Psoas muscle (tissue), 7 donors: ENCODE measurements at regions not wholly inside any gene's neighbourhood (a gene's known extent, or its start where the extent isn't known, plus 50 kb on each side); places are given as distances from the start of the nearest gene placed in this dataset.

ENCODE experiments used
- ATAC-seq, 4 donors: fragments of 200-7000 bp; cut with Tn5 transposase; one replicate each; pipeline ENCODE4 v1.9.1; 2020; ENCODE audit warnings: moderate library complexity in 3 of 4, mild to moderate bottlenecking in 2 of 4
- DNase-seq, 2 donors: peaks; one replicate each; pipeline ENCODE4 v3.0.0-alpha.2; 2020
- H3K27ac ChIP-seq: fragments of 200-600 bp; one replicate; pipeline ENCODE4 v1.8.0; 2022
- H3K27me3 ChIP-seq, 3 donors: fragments of 200-600 bp in 1 of 3; one replicate each; pipeline versions ENCODE4 v1.6.1 to v1.8.0; 2013 to 2022; ENCODE audit warnings: low read length in 2 of 3, mild to moderate bottlenecking in 2 of 3, moderate library complexity in 1 of 3; ENCODE audit not compliant: insufficient read depth in 3 of 3
- H3K36me3 ChIP-seq, 2 donors: fragments of 200-600 bp in 1 of 2; one replicate each; pipeline versions ENCODE4 v1.6.1 to v1.8.0; 2013 to 2022; ENCODE audit warnings: low read depth in 1 of 2, mild to moderate bottlenecking in 1 of 2, moderate library complexity in 1 of 2; ENCODE audit not compliant: insufficient read depth in 1 of 2
- H3K4me1 ChIP-seq: fragments of 200-600 bp; one replicate; pipeline ENCODE4 v1.8.0; 2022
- H3K4me3 ChIP-seq: fragments of 200-600 bp; one replicate; pipeline ENCODE4 v1.8.0; 2022; ENCODE audit warnings: mild to moderate bottlenecking
- H3K9me3 ChIP-seq: fragments of 200-600 bp; one replicate; pipeline ENCODE4 v1.8.0; 2022
- CTCF ChIP-seq: fragments of 200-600 bp; IDR thresholded peaks from one replicate; pipeline ENCODE4 v1.8.0; 2022; ENCODE audit warnings: antibody characterized with exemption
- WGBS, 3 donors: extraction: QIAGEN DNeasy Blood & Tissue Kit; methylation state at CpG; one replicate each; pipeline versions ENCODE4 v1.1.6 to v1.1.7; 2013; 5-methylcytosine and 5-hydroxymethylcytosine counted together
- intact Hi-C, 2 donors: fragments of 100-400 bp; cut with DNase I; formaldehyde crosslinking; loops; one replicate each; pipeline versions ENCODE4 v1.11.0 to v1.14.2; 2022
- donor health status: healthy with polysubstance abuse.
- donor health status: DM: no; HTN: no; CAD: no; lungs with moderate emphysema.
- donor health status: Bipolar disorder and iron deficiency.
- donor health status: healthy.
- donor health status: DM: yes; HTN: yes; CAD: no.
- donor health status: DM: no; HTN: no; CAD: no.
- donor health status: DM: yes; HTN: yes; CAD: no.

GRCh38 chr14:101126731-101127130 is 223.2 kb upstream of the RTL1 start:
- Histone ChIP-seq H3K27ac (no peak overlapping the region), H3K4me1 (no peaks in the 10 kb centered on the region), H3K36me3 (no peaks in the 10 kb centered on the region), H3K4me3 (no peak overlapping the region), H3K9me3 (no peaks in the 10 kb centered on the region), H3K27me3 (peaks cover 0 to 16% (median 0%) of the 10 kb centered on the region in 3 donors)
- peak; percentile 5 to 50 for DNase-seq
- WGBS, 3 donors = 68 to 72% (median 69%) methylated on average over 4 of the region's 4 CpGs
- intact Hi-C loops = no loop called here
- TF ChIP-seq CTCF = no peak
- ATAC-seq = no peak

- H3K27ac ChIP-seq = no peak overlapping the region
- H3K36me3 ChIP-seq = no peaks in the 10 kb centered on the region
- no peaks in the 10 kb centered on the region for H3K9me3 ChIP-seq
- no peak overlapping the region for H3K4me3 ChIP-seq
- H3K4me1 ChIP-seq = no peaks in the 10 kb centered on the region
- ATAC-seq (no peak), DNase-seq (no peak)
- 51 to 59% (median 56%) methylated on average over 12 of the region's 12 CpGs for WGBS, 3 donors
- intact Hi-C loops = no loop called here
- H3K27me3 ChIP-seq = peaks cover 0 to 16% (median 0%) of the 10 kb centered on the region in 3 donors
- no peak for TF ChIP-seq CTCF
Measured at GRCh38 chr14:101127224-101127623, 223.7 kb upstream of the RTL1 start.

GRCh38 chr14:101128478-101129321 is 225.2 kb upstream of the RTL1 start:
- no peak for ATAC-seq
- Histone ChIP-seq H3K27me3 (peaks cover 0 to 16% (median 0%) of the 10 kb centered on the region in 3 donors), H3K36me3 (no peaks in the 10 kb centered on the region), H3K27ac (no peak overlapping the region), H3K4me3 (no peak overlapping the region), H3K9me3 (no peaks in the 10 kb centered on the region), H3K4me1 (no peaks in the 10 kb centered on the region)
- no peak for TF ChIP-seq CTCF
- WGBS, 3 donors = 68 to 72% (median 69%) methylated on average over 30 of the region's 30 CpGs
- DNase-seq = peak; percentile 9 to 31
- intact Hi-C loops = no loop called here

- 60 to 70% (median 65%) methylated on average over 6 of the region's 6 CpGs for WGBS, 3 donors
- Histone ChIP-seq H3K27ac (no peak overlapping the region), H3K4me3 (no peak overlapping the region), H3K9me3 (no peaks in the 10 kb centered on the region), H3K36me3 (no peaks in the 10 kb centered on the region), H3K27me3 (peaks cover 0 to 16% (median 0%) of the 10 kb centered on the region in 3 donors), H3K4me1 (no peaks in the 10 kb centered on the region)
- no peak for DNase-seq
- no peak for TF ChIP-seq CTCF
- intact Hi-C loops = no loop called here
- no peak for ATAC-seq
Measured at GRCh38 chr14:101129521-101130167, 226.1 kb upstream of the RTL1 start.
